ENCODE measurements at regions not wholly inside any gene's neighbourhood (a gene's known extent, or its start where the extent isn't known, plus 50 kb on each side); places are given as distances from the start of the nearest gene placed in this dataset.

GRCh38 chr12:75767957-75768356 is 256.5 kb upstream of the KRR1 start:
- no peak for TF ChIP-seq KAT7 (CRISPR knock-in tag; IDR thresholded peaks at IDR 0.05; ENCODE audit: borderline replicate concordance)
- TF ChIP-seq CTCF (IDR thresholded peaks at IDR 0.05), result no peak
- no peak for TF ChIP-seq ZSCAN18 (CRISPR knock-in tag; IDR thresholded peaks at IDR 0.05)
- TF ChIP-seq ZNF232 (CRISPR knock-in tag; IDR thresholded peaks at IDR 0.05), result no peak
- no peak for TF ChIP-seq ATF3 (CRISPR knock-in tag; conservative IDR thresholded peaks at IDR 0.05)
- no peak for TF ChIP-seq SP1 (CRISPR knock-in tag; conservative IDR thresholded peaks at IDR 0.05)
- TF ChIP-seq IRF1 (CRISPR knock-in tag; IDR thresholded peaks at IDR 0.05), result no peak
- no peak for TF ChIP-seq ESRRA (CRISPR knock-in tag; IDR thresholded peaks at IDR 0.05; ENCODE audit: borderline replicate concordance)
- TF ChIP-seq ATF6 (CRISPR knock-in tag; IDR thresholded peaks at IDR 0.05), result no peak
- TF ChIP-seq HMGXB4 (CRISPR knock-in tag; IDR thresholded peaks at IDR 0.05), result no peak
- TF ChIP-seq MAX (CRISPR knock-in tag; IDR thresholded peaks at IDR 0.05), result peak; percentile 63; the same call in 1 of the 2 replicates
- TF ChIP-seq SMAD4 (CRISPR knock-in tag; IDR thresholded peaks at IDR 0.05), result no peak
- no peak for TF ChIP-seq IRF2 (CRISPR knock-in tag; IDR thresholded peaks at IDR 0.05; ENCODE audit: borderline replicate concordance, low read depth)

Data from WTC11 (cell line).